GM23338 (cell line): ENCODE measurements at regions not wholly inside any gene's neighbourhood (a gene's known extent, or its start where the extent isn't known, plus 50 kb on each side); places are given as distances from the start of the nearest gene placed in this dataset.

Source experiments
- CREB1 ChIP-seq: fragments of 250-450 bp; sonication (Bioruptor Pico); IDR thresholded peaks from 2 replicates; pipeline ENCODE4 v1.5.0; 2020; ENCODE audit warnings: low read depth, mild to moderate bottlenecking, moderate library complexity
- CTCF ChIP-seq, 2 experiments: fragments of 200-600 bp in 1 of 2; sonication (generic) in 1 of 2; conservative IDR thresholded peaks; 2 replicates each; pipeline versions ENCODE4 v1.5.1 to v1.6.1; 2016 to 2017; ENCODE audit warnings: antibody characterized with exemption in 2 of 2, low read depth in 2 of 2, mild to moderate bottlenecking in 2 of 2, moderate library complexity in 1 of 2
- EZH2 ChIP-seq: fragments of 200-600 bp; sonication (generic); IDR thresholded peaks from one replicate; pipeline ENCODE4 v1.8.0; 2017; ENCODE audit warnings: antibody characterized with exemption, mild to moderate bottlenecking, low read depth; ENCODE audit not compliant: unreplicated experiment
- EZH2phosphoT487 ChIP-seq: fragments of 200-600 bp; sonication (generic); IDR thresholded peaks from one replicate; pipeline ENCODE4 v1.8.1; 2018; ENCODE audit warnings: antibody characterized with exemption; ENCODE audit not compliant: unreplicated experiment
- JUNB ChIP-seq: IDR thresholded peaks from one replicate; pipeline ENCODE4 v1.6.1; 2016; ENCODE audit warnings: antibody characterized with exemption; ENCODE audit not compliant: unreplicated experiment
- POLR2AphosphoS5 ChIP-seq: IDR thresholded peaks from 2 replicates; pipeline ENCODE4 v1.6.1; 2016; ENCODE audit warnings: antibody characterized with exemption, low read depth
- TF ChIP-seq, protein P1 (sequence below): IDR thresholded peaks from one replicate; pipeline ENCODE4 v1.6.1; 2018; ENCODE audit warnings: antibody characterized with exemption; ENCODE audit not compliant: unreplicated experiment

GRCh38 chr3:197363553-197364409 lies 65.4 kb upstream of the DLG1 start:
- TF ChIP-seq CTCF (conservative IDR thresholded peaks at IDR 0.05; ENCODE audit: low read depth in 2 of 2), result no peak
- TF ChIP-seq POLR2AphosphoS5, result no peak
- no peak for TF ChIP-seq CREB1
- TF ChIP-seq, protein P1, sequence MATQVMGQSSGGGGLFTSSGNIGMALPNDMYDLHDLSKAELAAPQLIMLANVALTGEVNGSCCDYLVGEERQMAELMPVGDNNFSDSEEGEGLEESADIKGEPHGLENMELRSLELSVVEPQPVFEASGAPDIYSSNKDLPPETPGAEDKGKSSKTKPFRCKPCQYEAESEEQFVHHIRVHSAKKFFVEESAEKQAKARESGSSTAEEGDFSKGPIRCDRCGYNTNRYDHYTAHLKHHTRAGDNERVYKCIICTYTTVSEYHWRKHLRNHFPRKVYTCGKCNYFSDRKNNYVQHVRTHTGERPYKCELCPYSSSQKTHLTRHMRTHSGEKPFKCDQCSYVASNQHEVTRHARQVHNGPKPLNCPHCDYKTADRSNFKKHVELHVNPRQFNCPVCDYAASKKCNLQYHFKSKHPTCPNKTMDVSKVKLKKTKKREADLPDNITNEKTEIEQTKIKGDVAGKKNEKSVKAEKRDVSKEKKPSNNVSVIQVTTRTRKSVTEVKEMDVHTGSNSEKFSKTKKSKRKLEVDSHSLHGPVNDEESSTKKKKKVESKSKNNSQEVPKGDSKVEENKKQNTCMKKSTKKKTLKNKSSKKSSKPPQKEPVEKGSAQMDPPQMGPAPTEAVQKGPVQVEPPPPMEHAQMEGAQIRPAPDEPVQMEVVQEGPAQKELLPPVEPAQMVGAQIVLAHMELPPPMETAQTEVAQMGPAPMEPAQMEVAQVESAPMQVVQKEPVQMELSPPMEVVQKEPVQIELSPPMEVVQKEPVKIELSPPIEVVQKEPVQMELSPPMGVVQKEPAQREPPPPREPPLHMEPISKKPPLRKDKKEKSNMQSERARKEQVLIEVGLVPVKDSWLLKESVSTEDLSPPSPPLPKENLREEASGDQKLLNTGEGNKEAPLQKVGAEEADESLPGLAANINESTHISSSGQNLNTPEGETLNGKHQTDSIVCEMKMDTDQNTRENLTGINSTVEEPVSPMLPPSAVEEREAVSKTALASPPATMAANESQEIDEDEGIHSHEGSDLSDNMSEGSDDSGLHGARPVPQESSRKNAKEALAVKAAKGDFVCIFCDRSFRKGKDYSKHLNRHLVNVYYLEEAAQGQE, result no peak
- TF ChIP-seq EZH2, result no peak
- TF ChIP-seq JUNB, result no peak
- no peak for TF ChIP-seq EZH2phosphoT487
